Stimulated activated naive CD8-positive, alpha-beta T cell treated with anti-CD3 and anti-CD28 coated beads, Interleukin-15, Interleukin-2, amounts not matched to agents 100 U/mL and 50 U/mL, for 24 hours (primary cell): ENCODE measurements at regions not wholly inside any gene's neighbourhood (a gene's known extent, or its start where the extent isn't known, plus 50 kb on each side); places are given as distances from the start of the nearest gene placed in this dataset.

Experiments
- ATAC-seq: fragments of 150-1000 bp; cut with Tn5 transposase; one replicate; pipeline ENCODE4 v1.10.0; 2021
- DNase-seq: peaks from one replicate; pipeline ENCODE4 v3.0.0; 2021

GRCh38 chr6:93524671-93525451 lies 105.5 kb upstream of the EPHA7 start:
- DNase-seq (no peak), ATAC-seq (no peak)

- ATAC-seq (no peak), DNase-seq (no peak)
Observed at GRCh38 chr6:93523365-93523764, 104.0 kb upstream of the EPHA7 start.

GRCh38 chr6:93516441-93516840 lies 97.1 kb upstream of the EPHA7 start:
- no peak for ATAC-seq
- DNase-seq, result no peak

GRCh38 chr6:93515736-93516135 lies 96.4 kb upstream of the EPHA7 start:
- DNase-seq, result no peak
- no peak for ATAC-seq

- no peak for ATAC-seq
- no peak for DNase-seq
Observed at GRCh38 chr6:93498713-93499112, 79.4 kb upstream of the EPHA7 start.

GRCh38 chr6:93496548-93496947 lies 77.2 kb upstream of the EPHA7 start:
- DNase-seq, result no peak
- ATAC-seq, result no peak

- no peak for DNase-seq
- ATAC-seq, result no peak
Observed at GRCh38 chr6:93494057-93494456, 74.7 kb upstream of the EPHA7 start.

GRCh38 chr6:93474733-93475179 lies 55.4 kb upstream of the EPHA7 start:
- no peak for ATAC-seq
- no peak for DNase-seq

GRCh38 chr6:93471281-93471680 lies 51.9 kb upstream of the EPHA7 start:
- DNase-seq, result no peak
- no peak for ATAC-seq
